ENCODE measurements at regions not wholly inside any gene's neighbourhood (a gene's known extent, or its start where the extent isn't known, plus 50 kb on each side); places are given as distances from the start of the nearest gene placed in this dataset.

- no peak for DNase-seq
These were observed 325.4 kb upstream of the SMIM31 start for GRCh38 chr4:164428561-164428960.

- DNase-seq = no peak
These were observed 315.6 kb upstream of the SMIM31 start for GRCh38 chr4:164438321-164438720.

- DNase-seq = no peak
These were observed 314.9 kb upstream of the SMIM31 start for GRCh38 chr4:164439037-164439436.

- no peak for DNase-seq
These were observed 313.7 kb upstream of the SMIM31 start for GRCh38 chr4:164440199-164440598.

- no peak for DNase-seq
These were observed 312.8 kb upstream of the SMIM31 start for GRCh38 chr4:164441109-164441508.

- DNase-seq = no peak
These were observed 311.8 kb upstream of the SMIM31 start for GRCh38 chr4:164442180-164442579.

- DNase-seq = no peak
These were observed 307.4 kb upstream of the SMIM31 start for GRCh38 chr4:164446516-164446915.

- no peak for DNase-seq
These were observed 292.0 kb upstream of the SMIM31 start for GRCh38 chr4:164461901-164462300.

GRCh38 chr4:164462471-164462870, 291.5 kb upstream of the SMIM31 start:
- DNase-seq = no peak

- DNase-seq = no peak
These were observed 289.6 kb upstream of the SMIM31 start for GRCh38 chr4:164464313-164464712.

GRCh38 chr4:164467493-164467892, 286.4 kb upstream of the SMIM31 start:
- DNase-seq = no peak

GRCh38 chr4:164481306-164482091, 272.4 kb upstream of the SMIM31 start:
- DNase-seq = no peak

- DNase-seq = no peak
These were observed 271.9 kb upstream of the SMIM31 start for GRCh38 chr4:164482092-164482404.

GRCh38 chr4:164482758-164483157, 271.2 kb upstream of the SMIM31 start:
- no peak for DNase-seq

- no peak for DNase-seq
These were observed 270.2 kb upstream of the SMIM31 start for GRCh38 chr4:164483711-164484110.

GRCh38 chr4:164484551-164484950, 269.4 kb upstream of the SMIM31 start:
- no peak for DNase-seq

- no peak for DNase-seq
These were observed 268.8 kb upstream of the SMIM31 start for GRCh38 chr4:164485136-164485535.

- DNase-seq = no peak
These were observed 265.8 kb upstream of the SMIM31 start for GRCh38 chr4:164488114-164488513.

- DNase-seq = no peak
These were observed 252.9 kb upstream of the SMIM31 start for GRCh38 chr4:164501074-164501473.

- DNase-seq = no peak
These were observed 250.1 kb upstream of the SMIM31 start for GRCh38 chr4:164503874-164504273.

GRCh38 chr4:164508097-164508496, 245.8 kb upstream of the SMIM31 start:
- no peak for DNase-seq

GRCh38 chr4:164508771-164509170, 245.2 kb upstream of the SMIM31 start:
- DNase-seq = no peak

- no peak for DNase-seq
These were observed 244.0 kb upstream of the SMIM31 start for GRCh38 chr4:164509951-164510350.

- no peak for DNase-seq
These were observed 241.8 kb upstream of the SMIM31 start for GRCh38 chr4:164512124-164512523.

- DNase-seq = no peak
These were observed 239.2 kb upstream of the SMIM31 start for GRCh38 chr4:164514765-164515164.
